Fibroblast of upper back skin (primary cell): ENCODE measurements at regions not wholly inside any gene's neighbourhood (a gene's known extent, or its start where the extent isn't known, plus 50 kb on each side); places are given as distances from the start of the nearest gene placed in this dataset.
"Not testable (repeated sequence)": the region's sequence is repeated elsewhere in the genome, so short reads cannot be mapped to it uniquely, and the experiment has no call there.

Experiments
- DNase-seq: peaks from one replicate; pipeline ENCODE4 v3.0.0-alpha.2; 2013

DNA sequence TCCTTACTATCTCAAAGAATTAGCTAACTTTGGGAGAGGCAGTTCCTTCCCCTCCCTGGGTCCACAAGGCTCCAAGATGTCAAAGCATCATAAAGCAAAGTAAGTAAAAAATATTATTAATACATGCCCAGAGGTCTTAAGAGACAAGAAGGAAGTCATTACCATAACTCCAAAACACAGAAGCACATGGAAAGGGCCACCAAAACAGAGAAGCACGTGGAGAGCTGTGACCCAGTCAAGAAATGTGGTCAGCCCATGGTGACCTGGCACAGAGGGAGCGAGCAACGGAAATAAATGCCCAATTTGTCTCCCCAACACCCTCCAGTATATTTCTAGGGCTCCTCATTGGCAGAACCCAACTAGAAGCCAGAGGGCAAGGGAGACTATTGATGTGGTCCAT, 277.5 kb upstream of the API5 start:
- DNase-seq: no peak

DNA sequence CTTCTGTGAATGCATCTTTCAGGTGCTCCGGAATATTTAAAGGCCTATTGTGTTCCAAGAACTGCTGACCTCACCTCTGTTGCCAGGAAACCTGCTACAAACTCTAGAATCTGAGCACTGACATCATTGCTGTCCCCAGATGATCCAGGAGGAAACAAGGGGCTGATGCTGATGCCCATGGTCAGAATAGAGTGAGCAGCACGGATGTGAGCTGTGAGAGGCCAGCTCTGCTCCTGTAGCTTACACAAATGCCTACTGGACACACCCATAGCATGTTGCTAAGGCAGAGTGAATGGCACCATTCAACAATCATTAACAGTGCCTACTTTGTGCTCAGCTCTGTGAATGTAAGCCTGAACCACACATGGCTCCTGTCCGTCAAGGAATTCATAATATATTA, 276.7 kb upstream of the API5 start:
- DNase-seq: no peak

DNA sequence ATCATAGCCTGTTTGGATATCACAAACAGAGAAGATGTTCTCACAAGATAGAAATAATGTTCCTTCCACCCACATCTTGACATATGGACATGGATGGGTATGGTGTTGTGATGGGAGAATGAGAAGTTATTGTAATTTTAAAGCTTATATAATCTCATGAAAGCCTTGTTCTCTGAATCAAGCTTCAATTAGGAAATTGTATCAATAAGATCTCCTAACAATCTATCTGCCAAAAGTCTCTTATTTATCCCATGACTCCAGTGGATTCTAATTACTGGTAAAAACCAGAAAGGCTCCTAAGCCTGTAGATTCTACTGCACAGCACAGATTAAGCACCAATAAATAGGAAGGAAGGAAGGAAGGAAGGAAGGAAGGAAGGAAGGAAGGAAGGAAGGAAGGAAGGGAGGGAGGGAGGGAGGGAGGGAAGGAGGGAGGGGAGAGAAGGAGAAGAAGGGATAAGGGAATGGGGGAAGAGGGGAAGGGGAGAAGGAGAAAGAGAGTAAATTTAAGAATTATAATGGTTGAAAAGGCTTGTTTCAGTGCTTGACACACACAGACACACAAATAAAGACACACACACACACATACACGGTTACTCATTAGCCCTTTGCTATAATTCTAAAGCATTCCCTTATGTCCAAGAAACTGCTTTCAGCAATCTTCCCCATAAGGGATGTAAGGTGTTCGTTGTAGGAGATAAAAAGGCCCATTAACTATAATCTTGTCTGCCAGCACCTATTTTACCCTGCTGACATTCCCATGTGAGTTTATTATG, 258.0 kb upstream of the API5 start:
- DNase-seq: no peak

GRCh38 chr11:43067681-43068080, 244.1 kb upstream of the API5 start:
- no peak for DNase-seq

DNA sequence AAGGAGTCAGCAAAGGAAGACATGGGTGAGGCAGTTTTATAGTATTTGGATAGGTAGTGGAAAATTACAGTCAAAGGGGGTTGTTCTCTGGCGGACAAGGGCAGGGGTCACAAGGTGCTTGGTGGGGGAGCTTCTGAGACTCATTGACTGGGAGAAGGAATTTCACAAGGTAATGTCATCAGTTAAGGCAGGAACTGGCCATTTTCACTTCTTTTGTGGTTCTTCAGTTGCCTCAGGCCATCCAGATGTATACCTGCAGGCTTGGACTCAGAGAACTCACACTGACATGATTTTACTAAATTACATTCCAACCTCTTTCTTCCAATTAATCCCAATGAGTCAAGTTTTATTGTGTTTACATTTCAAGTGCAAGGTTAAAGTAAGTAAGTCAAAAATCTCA, 240.5 kb upstream of the API5 start:
- no peak for DNase-seq

GRCh38 chr11:43072096-43072495, 239.7 kb upstream of the API5 start:
- DNase-seq: no peak

DNA sequence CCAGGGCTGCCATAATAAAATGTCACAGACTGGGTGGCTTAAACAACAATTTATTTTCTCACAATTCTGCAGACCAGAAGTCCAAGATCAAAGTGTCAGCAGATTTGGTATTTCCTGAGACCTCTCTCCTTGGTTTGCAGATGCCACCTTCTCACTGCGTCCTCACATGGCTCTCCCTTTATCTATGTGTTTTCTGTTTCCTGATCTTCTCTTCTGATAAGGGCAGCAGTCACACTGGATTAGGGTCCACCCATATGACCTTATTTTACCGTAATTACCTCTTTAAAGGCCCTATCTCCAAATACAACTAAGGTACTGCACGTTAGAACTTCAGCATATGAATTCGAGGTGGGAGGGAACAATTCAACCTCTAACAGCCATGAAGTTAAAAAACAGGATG, 238.9 kb upstream of the API5 start:
- DNase-seq: no peak

GRCh38 chr11:43074810-43075209, 237.0 kb upstream of the API5 start:
- no peak for DNase-seq

- DNase-seq: no peak
Measured at GRCh38 chr11:43101113-43101512, 210.7 kb upstream of the API5 start.

DNA sequence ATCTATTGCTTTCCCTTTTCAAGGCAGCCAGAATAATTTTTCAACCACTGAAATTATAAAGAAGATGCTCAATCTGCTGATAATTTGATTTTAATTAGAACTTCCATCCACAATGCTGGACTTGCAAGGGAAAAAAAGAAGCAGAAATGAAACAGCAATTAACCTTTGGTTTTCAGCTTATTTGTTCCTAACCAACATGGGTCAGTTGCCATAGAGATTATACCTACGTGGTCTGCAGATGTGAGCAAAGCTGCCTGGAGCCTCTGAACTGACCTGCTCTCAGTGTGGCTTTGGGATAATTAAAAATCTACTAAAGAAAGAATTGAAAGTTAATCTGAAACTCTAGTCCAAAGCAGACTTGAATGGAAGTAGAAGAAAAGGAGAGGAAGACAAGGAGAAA, 195.7 kb upstream of the API5 start:
- no peak for DNase-seq

GRCh38 chr11:43119275-43119970, 192.4 kb upstream of the API5 start:
- no peak for DNase-seq

DNA sequence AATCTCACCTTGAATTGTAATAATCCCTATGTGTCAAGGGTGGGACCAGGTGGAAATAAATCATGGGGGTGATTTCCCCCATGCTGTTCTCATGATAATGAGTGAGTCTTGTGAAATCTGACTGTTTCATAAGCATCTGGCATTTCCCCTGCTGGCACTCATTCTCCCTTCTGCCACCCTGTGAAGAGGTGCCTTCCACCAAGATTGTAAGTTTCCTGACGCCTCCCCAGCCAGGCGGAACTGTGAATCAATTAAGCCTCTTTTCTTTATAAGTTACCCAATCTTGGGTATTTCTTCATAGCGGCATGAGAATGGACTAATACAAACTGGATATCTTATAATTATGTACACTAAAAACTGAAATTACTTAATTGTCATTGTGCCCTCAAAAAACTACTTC, 189.2 kb upstream of the API5 start:
- DNase-seq: no peak

GRCh38 chr11:43123443-43123842, 188.4 kb upstream of the API5 start:
- no peak for DNase-seq

DNA sequence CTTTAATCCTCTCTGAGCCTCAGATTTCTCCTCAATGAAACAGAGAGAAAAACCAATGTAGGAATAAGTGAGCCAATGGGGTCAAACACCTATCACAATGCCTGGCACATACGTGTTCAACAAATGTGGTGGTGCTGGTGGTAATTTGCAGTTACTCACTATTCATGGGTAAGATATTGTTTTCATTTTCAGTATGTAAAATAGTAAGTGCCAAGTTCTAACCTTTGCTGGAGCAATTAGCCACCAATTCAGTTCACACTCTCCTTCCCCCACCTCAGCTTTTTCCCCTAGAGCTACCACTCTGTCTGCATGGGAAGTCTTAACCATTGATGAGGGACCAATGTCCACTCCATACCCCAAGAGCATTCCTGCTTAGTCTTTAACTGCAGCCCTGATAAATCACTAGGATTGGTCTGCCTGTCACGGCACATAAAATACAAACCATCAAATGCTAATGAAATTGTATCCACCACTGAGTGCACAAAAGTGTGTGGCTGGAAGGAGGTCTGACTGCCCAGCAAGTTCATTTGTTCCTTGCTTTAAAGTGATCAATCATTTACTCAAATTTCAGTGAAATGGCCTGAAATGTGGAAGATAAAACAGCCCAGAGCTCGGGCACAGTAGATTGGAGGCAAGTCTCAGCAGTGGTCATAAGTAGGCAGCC, 187.4 kb upstream of the API5 start:
- DNase-seq: no peak

DNA sequence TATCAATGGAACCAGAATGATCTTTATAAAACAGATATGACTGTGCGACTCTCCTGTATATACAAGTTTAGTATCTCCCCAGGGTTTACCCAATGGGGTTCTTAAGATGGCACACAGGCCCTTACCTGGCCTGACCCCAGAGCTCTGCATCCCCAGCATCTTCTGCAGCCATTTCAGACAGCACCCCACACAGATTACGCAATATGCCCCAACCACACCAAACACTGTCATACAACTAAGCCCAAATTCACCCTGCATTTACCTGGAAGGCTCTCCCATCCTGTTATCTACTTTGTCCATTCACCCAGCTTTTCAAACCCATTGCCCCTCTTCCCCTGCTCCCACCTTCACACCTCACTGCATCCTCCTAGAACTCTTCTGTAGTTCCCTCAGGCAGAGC, 182.5 kb upstream of the API5 start:
- no peak for DNase-seq

GRCh38 chr11:43130616-43131015, 181.2 kb upstream of the API5 start:
- DNase-seq: no peak

GRCh38 chr11:43135966-43136534, 175.7 kb upstream of the API5 start:
- no peak for DNase-seq

DNA sequence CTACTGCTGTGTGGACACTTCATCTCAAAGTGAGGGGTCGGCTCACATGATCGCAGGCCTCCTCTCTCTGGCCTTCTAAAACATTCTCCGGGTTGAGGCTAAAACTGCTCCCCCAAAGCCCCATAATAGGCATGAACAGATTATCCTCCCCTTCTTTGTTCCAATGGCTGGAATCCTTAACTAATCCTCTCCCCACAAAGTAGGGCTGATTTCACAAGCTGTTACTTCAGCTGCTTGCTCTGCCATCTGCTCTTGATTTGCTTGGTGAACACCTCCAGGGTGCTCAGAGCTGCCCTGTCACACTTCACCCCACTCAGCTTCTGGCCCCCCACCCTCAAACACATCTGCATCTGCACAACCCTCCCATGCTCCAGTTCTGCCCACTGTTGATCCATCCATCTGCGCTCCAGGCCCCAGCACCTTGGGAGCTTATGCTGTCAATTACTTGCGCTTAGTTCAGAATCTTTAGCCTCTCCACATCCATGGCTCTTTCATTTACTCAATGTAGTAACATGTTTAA, 173.1 kb upstream of the API5 start:
- DNase-seq: no peak

GRCh38 chr11:43145653-43146052, 166.1 kb upstream of the API5 start:
- DNase-seq: no peak

- DNase-seq: no peak
Measured at GRCh38 chr11:43150697-43151096, 161.1 kb upstream of the API5 start.

- no peak for DNase-seq
Measured at GRCh38 chr11:43164831-43165230, 147.0 kb upstream of the API5 start.

GRCh38 chr11:43165393-43165792, 146.4 kb upstream of the API5 start:
- not testable (repeated sequence) for DNase-seq

- DNase-seq: not testable (repeated sequence)
Measured at GRCh38 chr11:43168241-43168640, 143.6 kb upstream of the API5 start.

DNA sequence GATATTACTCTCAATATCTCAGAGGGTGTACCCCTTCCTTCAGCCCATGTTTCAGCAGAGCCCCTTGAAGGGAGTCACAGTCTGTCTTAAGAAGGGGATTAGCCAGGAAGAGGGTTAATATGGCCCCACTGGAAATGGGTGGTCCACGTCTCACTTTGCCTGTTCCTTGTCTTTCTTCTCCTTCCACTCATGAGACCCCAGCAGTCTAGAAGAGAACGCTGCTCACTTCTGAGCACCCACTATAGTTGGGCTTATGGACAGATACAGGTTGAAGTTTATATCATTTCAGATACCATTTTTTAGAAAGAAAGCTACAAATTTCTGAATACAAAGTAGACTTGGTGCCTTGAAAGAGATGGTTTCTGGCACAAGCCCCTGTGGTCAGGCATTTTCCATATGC, 139.3 kb upstream of the API5 start:
- DNase-seq: no peak
